Tibial nerve (tissue), 4 donors: ENCODE measurements at regions not wholly inside any gene's neighbourhood (a gene's known extent, or its start where the extent isn't known, plus 50 kb on each side); places are given as distances from the start of the nearest gene placed in this dataset.

ENCODE experiments used
- CTCF ChIP-seq, 5 experiments: fragments of 200-600 bp in 3 of 5; fragments of 450-650 bp in 2 of 5; sonication (generic) in 3 of 5; IDR thresholded peaks; one replicate each; pipeline ENCODE4 v1.5.1; 2016 to 2019; ENCODE audit warnings: antibody characterized with exemption in 5 of 5, mild to moderate bottlenecking in 3 of 5, moderate library complexity in 2 of 5
- EP300 ChIP-seq, 2 donors: sonication (generic); formaldehyde crosslinking; IDR thresholded peaks; one replicate each; pipeline ENCODE4 v1.6.1; 2017; ENCODE audit warnings: antibody characterized with exemption in 2 of 2, mild to moderate bottlenecking in 1 of 2
- POLR2A ChIP-seq, 2 donors: fragments of 450-650 bp; IDR thresholded peaks; one replicate each; pipeline ENCODE4 v1.6.1; 2017; ENCODE audit warnings: antibody characterized with exemption in 2 of 2, mild to moderate bottlenecking in 2 of 2, moderate library complexity in 2 of 2

GRCh38 chr16:47851146-47851545, 304.6 kb downstream of the ABCC12 start:
- no peak for TF ChIP-seq POLR2A (IDR thresholded peaks at IDR 0.05)
- no peak for TF ChIP-seq CTCF (IDR thresholded peaks at IDR 0.05)
- no peak for TF ChIP-seq EP300 (IDR thresholded peaks at IDR 0.05)
